HK-2 (cell line): ENCODE measurements at regions not wholly inside any gene's neighbourhood (a gene's known extent, or its start where the extent isn't known, plus 50 kb on each side); places are given as distances from the start of the nearest gene placed in this dataset.
"Not testable (repeated sequence)": the region's sequence is repeated elsewhere in the genome, so short reads cannot be mapped to it uniquely, and the experiment has no call there.

Experiments used
- DNase-seq: peaks from one replicate; pipeline ENCODE4 v3.0.0-alpha.2; 2018; ENCODE audit not compliant: unreplicated experiment

DNA sequence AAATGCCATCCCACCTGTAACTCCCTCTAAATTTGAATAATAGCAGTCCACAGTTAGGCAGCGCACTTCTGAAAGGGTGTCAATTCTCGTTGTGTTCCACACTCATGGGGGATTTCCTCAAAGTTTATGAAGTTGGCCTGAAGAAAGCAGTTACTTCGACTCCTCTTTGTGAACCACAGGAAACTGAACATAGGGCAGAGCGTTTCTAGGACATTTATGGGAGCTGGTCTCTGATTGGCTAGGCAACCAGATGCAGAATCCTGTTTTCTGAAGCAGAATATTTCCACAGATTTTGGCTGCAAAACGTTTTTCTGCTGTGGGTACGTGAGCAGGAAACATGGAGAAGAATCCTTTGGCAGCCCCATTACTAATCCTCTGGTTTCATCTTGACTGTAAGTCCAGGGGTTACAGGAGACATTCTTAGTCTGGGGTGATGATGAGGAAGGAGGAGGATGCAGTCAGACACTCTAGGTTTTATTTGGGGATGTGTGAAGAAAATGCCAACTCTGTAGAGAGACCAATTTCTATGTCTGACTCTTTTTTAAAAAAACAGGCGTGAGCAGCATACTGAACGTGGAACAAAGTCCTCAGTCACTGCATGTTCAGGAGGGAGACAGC lies 431.5 kb upstream of the OR4E1 start:
- DNase-seq: no peak

DNA sequence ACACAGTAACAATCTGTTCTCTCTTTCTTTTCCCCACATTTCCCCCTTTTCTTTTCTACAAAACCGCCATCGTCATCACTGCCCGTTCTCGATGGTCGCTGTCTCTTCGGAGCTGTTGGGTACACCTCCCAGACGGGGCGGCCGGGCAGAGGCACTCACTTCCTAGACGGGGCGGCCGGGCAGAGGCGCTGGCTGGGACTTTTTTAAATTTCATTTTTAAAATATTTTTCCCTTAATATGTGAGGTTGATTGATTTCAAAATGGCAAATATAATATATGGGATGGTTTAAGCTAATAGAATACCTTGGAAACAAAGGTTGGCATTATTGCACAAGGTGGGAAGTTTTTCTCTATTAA lies 427.1 kb upstream of the OR4E1 start:
- DNase-seq: not testable (repeated sequence)

DNA sequence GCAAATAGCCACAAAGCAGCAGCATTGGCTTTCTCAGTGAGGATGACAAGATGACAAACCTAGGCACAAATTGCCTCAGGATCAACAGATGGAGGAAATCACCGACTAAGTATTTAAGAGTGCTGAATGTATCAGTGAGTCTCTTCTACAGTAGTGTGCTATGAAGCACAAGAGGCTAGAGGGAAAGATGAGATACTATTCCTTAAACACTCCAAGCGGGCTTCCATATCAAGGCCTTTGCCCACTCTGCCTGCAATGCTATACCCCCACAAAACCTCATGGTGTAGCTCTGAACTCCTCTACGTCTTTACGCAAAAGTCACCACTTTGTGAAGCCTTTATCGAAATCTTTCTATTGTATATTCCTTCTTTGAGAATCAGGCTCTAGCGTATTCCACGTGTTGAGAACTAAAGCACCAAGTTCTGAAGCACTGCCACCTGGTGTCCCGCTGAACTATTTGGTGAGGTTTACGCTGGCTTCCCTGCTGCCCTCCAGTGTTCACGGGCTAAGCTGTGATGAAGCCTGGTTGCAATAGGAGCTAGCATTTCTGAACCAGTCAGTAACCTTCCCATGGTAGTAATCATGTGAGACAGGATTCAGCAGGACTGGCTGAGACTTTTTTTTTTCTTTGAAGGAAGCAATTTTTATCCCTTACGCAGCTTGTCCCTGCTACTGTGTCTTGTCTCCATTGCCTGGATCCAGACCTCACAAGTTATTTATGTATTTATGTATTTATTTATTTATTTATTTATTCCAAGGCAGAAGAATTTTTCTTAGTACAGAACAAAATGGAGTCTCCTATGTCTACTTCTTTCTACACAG lies 426.5 kb upstream of the OR4E1 start:
- DNase-seq: peak; percentile 38

DNA sequence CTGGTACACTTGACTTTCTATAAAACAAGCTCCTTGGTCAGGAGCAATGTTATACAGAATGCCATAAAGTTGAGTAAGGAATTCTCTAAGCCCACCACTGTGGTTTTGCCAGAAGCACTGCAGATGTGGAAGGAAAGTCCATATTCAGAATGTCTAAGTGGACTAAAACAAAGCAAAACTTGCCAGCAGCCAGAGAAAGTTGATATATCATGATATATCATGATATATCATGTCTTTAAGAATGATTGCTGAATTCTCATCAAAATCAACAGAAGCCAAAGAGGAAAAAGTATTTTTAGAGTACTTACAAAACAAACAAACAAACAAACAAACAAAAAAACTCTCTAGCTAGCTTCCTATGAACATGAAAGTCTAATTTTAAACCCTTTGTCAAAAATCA lies 424.8 kb upstream of the OR4E1 start:
- no peak for DNase-seq

DNA sequence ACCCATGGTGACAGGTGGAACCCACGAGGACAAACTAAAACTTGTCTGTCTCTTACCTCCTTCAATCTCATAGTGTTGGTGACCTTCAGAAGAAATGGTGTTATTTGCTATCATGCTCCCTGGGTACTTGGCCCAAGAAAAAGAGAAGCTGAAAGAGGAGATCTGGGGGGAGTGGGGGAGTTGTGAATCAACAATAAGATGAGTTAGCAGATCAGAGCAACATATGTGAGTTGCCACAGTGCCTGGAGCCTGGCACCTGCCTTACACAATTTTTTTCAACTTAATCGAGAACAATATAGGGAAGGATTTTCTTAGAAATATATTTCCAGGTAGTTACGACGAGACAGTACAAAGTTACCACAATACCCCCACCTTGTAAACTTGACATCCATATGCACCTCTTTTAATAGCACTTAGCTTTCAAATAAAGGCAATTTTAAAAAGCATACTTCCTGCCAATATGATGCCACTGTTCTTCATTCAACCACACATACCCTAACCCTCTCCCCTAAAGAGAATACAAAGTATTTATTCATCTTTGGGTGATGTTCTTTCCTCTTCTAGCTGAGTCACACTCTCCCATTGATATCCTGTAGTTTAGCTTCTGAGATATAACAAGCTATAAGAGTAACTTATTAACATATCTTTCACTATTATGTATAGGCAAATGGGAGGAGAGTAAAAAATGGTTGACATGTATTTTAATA lies 424.1 kb upstream of the OR4E1 start:
- no peak for DNase-seq

DNA sequence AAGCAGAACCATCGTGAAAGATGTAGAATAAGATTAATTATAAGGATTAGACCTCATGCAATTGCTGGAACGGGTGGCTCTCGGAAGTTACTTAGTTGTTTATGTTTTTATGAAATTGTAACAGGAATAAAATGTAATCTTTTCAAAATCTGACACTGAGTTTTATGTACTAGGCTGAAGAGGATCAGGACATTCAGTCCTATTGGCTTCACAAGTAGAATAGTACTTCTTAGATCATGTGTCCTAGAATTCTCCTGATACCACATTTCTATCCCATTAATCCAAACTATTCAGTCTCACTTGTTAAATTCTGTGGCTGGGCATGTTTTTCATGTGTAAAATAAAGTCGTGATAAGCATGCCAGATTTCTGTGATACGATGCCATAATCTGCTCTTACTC lies 423.5 kb upstream of the OR4E1 start:
- no peak for DNase-seq

DNA sequence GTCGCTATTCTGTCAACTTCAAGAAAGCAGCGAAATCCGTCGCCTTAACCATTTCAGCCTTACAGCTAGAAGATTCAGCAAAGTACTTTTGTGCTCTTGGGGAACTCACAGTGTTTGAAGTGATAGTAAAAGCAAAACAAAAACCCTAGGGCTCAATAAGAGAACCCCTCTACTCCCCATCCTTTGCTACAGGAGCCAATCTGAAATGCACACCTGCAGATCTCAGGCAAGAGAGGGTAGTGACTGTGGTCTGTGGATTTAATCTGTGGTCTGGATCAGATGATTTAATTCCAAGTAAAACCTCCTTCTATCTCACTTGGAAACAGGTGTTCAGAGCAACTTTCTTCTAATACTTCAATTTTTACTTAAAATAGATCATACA lies 422.9 kb upstream of the OR4E1 start:
- no peak for DNase-seq

DNA sequence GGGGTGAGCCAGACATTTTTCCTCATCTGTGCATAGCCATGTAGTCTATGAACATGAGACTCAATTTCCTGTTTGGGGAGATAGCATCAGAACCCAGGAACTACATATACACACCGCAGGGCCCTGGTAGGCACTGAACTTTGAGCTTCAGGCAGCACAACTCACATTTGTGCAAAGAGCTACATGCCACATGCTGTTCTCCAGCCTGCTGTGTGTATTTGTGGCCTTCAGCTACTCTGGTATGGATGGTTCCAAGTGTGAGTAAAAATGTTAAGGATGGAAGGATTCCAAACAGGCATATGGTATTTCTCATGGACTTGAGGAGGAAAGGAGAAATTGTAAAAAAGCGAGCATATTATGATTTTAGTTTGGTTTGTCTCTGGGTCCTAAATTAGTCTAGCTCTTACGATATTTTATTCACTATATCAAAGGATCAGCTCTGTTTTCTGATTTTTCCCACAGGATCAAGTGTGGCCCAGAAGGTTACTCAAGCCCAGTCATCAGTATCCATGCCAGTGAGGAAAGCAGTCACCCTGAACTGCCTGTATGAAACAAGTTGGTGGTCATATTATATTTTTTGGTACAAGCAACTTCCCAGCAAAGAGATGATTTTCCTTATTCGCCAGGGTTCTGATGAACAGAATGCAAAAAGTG lies 422.4 kb upstream of the OR4E1 start:
- no peak for DNase-seq

DNA sequence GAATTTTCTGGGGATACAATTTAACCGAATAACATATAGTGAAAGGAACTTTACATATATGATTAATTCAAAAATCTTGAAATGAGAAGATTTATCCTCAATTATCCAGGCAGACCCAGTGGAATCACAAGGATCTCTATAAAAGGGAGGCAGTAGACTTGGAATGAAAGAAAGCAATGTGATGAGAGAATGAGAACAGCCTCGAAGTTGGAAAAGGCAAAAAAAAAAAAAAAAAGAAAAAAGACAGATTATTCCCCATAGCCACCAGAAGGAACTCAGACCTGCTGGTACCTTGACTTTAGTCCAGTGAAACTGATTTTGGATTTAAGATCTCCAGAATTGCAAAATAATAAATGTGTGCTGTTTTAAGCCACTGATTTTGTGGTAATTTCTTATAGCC lies 416.3 kb upstream of the OR4E1 start:
- no peak for DNase-seq

DNA sequence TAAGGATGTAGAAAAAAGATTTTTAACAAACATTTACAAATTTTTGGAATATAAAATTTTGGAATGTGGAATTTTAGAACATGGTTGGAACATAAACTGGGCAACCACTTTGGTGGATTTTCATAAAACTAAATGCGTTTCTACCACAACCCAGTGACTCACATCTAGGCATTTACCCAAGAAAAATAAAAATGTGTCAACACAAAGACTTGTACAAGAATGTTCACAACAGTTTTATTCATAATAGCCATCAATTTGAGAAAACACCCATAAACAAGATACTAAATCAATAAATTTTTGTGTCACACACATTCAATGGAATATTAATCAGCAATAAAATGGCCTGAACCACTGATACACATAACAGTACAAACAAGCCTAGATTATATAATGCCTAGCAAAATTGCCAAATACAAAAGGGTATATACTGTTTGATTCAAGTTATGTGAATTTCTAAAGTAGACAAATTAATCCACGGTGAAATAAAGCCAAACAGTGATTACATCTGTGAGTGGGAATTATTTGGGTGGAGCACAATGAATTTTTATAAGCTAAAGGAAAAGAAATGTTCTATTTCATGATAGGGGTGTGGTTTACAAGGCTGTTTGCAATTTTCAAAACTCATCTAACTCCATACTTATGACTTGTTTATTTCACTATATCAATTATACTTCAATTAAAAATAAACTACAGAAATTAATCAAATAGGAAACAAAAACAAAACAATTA lies 415.2 kb upstream of the OR4E1 start:
- no peak for DNase-seq

DNA sequence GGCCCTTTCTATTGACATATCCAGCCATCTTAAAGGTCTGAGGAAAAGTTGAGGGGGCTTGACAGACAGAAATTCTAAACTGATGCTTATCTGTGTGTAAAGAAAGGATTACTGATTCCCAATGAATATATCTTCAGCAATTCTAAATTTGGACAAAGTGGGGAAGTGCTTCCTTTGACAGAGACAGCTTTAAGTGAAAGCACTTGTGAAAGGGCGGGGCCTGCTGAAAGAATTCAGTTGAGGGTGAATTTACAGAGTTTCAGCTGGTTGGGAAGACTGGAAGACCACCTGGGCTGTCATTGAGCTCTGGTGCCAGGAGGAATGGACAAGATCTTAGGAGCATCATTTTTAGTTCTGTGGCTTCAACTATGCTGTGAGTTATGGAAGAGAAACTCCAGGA lies 412.5 kb upstream of the OR4E1 start:
- DNase-seq: no peak

DNA sequence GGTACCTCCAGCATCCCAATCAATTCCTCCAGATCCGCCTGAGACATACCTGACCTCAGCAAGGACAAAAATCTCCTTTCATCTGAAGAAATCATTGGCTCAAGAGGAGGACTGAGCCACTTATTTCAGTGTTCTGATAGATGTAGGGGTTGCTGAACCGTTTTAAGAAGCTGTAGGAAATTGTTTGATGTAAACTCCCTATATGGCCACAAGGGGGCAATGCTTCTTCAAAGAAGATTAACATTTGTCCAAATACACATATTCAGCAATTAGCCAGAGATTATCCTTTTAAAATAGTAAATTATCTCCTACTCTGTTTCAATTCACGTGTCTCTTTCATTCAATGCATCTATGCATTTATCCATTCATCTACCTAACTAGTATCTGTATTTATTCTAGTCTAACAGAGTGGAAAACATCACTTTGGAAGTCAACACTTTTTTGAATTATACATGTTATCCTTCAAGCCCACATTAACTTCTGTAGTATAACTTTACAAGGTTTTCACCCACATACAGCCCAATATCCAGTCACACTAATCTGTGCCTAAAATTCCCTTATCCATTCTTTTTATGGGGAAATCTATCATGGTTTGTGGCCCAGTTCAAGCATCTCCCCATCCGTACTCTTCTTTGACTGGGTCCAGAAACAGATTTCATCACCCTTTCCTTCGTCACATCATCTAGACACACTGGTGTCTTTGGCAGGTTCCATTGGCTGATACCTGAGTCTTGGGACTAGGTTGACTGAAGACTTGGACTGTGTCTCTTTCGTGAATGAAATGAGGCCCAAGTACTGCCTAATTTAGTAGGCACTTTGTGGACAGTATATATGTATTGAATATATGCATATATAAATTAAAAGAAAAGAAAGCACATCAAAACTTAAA lies 411.0 kb upstream of the OR4E1 start:
- no peak for DNase-seq

DNA sequence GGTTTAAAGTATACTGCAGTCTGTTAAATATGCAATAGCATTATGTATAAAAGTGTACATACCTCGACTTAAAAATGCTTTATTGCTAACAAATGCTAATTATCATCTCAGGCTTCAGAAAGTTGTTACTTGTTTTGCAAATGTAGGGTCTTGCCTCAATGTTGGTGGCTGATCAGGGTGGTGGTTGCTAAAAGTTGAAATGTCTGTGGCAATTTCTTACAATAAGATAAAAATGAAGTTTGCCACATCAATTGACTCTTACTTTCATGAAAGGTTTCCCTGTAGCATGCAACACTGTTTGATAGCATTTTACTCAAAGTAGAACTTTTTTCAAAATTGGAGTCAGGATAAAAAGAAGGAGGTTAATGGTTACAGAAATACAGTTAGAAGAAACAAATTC lies 407.7 kb upstream of the OR4E1 start:
- no peak for DNase-seq

DNA sequence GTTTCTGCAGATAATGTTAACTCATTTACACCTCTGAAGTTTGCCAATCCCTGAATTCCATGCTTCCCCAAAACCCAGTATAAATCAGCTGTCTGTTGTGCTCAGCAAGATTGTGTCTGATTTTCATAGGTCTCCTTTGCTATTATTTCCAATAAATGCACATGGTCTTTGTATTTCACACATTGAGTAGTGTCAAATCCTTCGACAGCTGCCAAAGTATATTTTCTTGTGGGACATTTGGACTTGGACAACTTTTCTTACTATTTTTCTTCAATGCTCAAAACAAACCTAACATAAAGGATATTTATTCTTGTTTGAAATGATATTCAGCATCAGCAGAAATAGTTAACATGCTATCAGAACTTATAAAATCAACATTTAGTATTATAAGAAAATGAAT lies 406.1 kb upstream of the OR4E1 start:
- DNase-seq: no peak

DNA sequence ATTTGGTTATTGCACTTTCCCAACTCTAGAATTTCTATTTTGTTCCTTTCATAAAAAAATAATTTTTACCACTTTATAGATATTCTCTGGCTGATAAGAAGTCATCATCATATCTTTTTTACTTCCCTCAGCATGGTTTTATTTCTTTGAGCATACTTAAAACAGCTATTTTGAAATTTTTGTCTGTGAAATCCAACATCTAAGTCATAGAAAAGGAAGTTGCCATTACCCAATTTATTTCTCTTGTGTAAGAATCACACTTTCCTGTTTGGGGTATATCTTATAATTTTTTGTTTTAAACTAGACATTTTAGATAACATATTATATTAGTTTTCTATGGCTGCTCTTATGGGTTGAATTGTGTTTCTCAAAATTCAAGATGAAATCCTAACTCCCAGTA lies 400.2 kb upstream of the OR4E1 start:
- no peak for DNase-seq

DNA sequence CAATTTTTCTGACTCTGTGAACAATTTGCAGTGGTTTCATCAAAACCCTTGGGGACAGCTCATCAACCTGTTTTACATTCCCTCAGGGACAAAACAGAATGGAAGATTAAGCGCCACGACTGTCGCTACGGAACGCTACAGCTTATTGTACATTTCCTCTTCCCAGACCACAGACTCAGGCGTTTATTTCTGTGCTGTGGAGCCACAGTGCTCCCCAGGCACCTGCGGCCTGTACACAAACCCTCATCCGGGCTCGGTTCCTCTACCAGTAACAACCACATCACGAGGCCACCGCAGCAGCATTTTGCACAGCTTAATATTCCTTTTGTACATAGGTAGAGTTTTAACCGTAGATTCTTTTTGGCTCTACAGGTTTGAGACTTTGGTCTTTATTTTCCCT lies 397.4 kb upstream of the OR4E1 start:
- DNase-seq: no peak

DNA sequence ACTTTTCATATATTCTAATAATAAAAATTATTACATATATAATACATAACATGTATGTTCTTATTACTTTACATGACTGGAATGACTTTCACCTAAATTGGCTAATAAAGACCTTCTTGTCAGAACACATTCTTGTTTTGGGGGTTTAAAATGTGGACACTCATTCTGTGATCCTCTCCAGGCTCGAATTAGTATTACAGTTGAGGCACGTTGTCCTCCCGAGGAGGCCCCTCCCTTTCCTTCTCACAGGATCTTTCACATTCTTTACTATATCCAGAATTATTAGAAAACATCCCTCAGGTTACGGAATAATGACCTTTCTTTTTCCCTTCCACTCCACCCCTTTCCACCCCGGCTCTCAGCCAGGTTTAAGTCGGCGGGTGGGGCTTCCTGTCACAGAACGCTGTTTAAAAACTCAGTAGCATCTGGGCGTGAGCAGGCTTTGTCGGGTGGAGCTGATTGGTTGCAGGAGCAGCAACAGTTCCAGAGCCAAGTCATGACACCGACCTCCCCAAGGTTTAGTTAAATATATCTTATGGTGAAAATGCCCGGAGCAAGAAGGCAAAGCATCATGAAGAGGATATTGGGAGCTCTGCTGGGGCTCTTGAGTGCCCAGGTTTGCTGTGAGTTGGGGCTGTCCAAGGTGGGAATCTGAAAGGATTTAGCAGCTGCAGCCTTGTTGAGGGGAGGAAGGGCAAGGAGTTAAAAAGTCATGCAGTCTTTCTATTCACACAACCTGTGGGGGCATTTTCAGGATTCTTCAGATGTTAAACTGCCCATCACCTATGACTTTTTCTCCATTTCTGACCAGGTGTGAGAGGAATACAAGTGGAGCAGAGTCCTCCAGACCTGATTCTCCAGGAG lies 396.7 kb upstream of the OR4E1 start:
- DNase-seq: no peak

DNA sequence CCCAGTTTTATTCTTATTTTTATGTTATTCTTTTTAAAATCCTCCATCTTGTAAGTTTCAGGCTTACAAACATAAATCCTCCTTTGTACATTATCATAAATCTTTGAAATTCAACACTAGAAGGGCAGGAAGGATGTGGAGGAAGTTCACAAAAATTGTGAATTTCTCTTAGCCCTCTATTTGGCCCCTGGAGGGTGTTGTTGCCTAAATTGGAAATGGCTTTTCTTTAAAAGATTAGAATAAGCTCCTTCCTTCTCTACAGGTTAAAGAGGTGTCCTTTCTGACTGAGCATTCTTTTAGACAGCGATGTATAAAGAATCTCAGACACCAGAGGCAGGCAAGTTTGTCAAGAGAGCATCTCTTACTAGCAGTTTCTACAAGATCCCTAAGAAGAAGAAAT lies 391.7 kb upstream of the OR4E1 start:
- no peak for DNase-seq

DNA sequence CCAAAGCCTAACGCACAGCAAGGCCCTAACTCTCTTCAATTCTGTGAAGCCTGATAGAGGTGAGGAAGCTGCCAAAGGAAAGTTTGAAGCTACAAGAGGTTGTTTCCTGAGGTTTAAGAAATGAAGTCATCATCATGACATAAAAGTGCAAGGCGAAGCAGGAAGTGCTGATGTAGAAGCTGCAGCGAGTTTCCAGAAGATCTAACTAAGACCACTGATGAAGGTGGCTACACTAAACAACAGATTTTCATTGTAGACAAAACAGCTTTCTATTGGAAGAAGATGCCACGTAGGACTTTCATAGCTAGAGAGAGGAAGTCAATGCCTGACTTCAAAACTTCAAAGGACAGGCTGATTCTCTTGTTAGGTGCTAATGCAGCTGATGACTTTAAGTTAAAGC lies 385.6 kb upstream of the OR4E1 start:
- no peak for DNase-seq

DNA sequence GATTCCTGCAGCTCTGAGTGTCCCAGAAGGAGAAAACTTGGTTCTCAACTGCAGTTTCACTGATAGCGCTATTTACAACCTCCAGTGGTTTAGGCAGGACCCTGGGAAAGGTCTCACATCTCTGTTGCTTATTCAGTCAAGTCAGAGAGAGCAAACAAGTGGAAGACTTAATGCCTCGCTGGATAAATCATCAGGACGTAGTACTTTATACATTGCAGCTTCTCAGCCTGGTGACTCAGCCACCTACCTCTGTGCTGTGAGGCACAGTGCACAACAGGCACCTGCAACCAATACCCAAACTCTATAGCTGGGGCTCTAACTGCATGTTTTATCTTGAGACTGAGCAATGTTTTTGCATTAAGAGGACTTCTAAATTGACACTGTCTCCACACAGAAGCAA lies 379.2 kb upstream of the OR4E1 start:
- DNase-seq: no peak
